ENCODE measurements at regions not wholly inside any gene's neighbourhood (a gene's known extent, or its start where the extent isn't known, plus 50 kb on each side); places are given as distances from the start of the nearest gene placed in this dataset.

- Histone ChIP-seq H3K4me3 (ENCODE audit: low read length) (peak overlapping the region; percentile 65), H3K79me2 (ENCODE audit: control insufficient read depth, low read length) (peaks cover 60% of the 10 kb centered on the region), H3F3A (ENCODE audit: control insufficient read depth, insufficient read depth) (peaks cover 38% of the 10 kb centered on the region), H3K4me2 (ENCODE audit: low read length) (peak overlapping the region; percentile 69), H3K4me1 (ENCODE audit: control insufficient read depth, low read length) (peaks cover 100% of the 10 kb centered on the region), H3K36me3 (ENCODE audit: control insufficient read depth, low read length) (no peaks in the 10 kb centered on the region; the same call in 1 of the 2 replicates), H3K9me2 (replicated peaks; ENCODE audit: control insufficient read depth, low read length) (no peaks in the 10 kb centered on the region), H3K9me3 (ENCODE audit: control insufficient read depth, insufficient read depth, low read length) (no peaks in the 10 kb centered on the region), H3K27me3 (ENCODE audit: control insufficient read depth, low read length) (no peaks in the 10 kb centered on the region), H3K27ac (ENCODE audit: low read depth, low read length) (peak overlapping the region; percentile 92), H4K20me1 (ENCODE audit: control insufficient read depth, insufficient read depth, low read depth, low read length) (no peaks in the 10 kb centered on the region)
- TF ChIP-seq, protein P1, sequence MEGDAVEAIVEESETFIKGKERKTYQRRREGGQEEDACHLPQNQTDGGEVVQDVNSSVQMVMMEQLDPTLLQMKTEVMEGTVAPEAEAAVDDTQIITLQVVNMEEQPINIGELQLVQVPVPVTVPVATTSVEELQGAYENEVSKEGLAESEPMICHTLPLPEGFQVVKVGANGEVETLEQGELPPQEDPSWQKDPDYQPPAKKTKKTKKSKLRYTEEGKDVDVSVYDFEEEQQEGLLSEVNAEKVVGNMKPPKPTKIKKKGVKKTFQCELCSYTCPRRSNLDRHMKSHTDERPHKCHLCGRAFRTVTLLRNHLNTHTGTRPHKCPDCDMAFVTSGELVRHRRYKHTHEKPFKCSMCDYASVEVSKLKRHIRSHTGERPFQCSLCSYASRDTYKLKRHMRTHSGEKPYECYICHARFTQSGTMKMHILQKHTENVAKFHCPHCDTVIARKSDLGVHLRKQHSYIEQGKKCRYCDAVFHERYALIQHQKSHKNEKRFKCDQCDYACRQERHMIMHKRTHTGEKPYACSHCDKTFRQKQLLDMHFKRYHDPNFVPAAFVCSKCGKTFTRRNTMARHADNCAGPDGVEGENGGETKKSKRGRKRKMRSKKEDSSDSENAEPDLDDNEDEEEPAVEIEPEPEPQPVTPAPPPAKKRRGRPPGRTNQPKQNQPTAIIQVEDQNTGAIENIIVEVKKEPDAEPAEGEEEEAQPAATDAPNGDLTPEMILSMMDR (IDR thresholded peaks at IDR 0.05; ENCODE audit: low read depth, low read length, poor library complexity, severe bottlenecking) = no peak
- no peak for TF ChIP-seq EZH2phosphoT487 (IDR thresholded peaks at IDR 0.05; ENCODE audit: borderline replicate concordance, low read length)
Measured at GRCh38 chr14:22476887-22477286, 112.1 kb downstream of the DAD1 start.

- H3K4me1 ChIP-seq (ENCODE audit: control insufficient read depth, low read length) = peaks cover 100% of the 10 kb centered on the region
- H3K4me3 ChIP-seq (ENCODE audit: low read length) = peak overlapping the region; percentile 65
- H3K79me2 ChIP-seq (ENCODE audit: control insufficient read depth, low read length) = peaks cover 60% of the 10 kb centered on the region
Measured at GRCh38 chr14:22476005-22476751, 112.8 kb downstream of the DAD1 start.

GRCh38 chr14:22475381-22475780, 113.6 kb downstream of the DAD1 start:
- peaks cover 52% of the 10 kb centered on the region for H3K79me2 ChIP-seq (ENCODE audit: control insufficient read depth, low read length)
- no peaks in the 10 kb centered on the region for H3K9me2 ChIP-seq (replicated peaks; ENCODE audit: control insufficient read depth, low read length)
- H3K36me3 ChIP-seq (ENCODE audit: control insufficient read depth, low read length) = no peaks in the 10 kb centered on the region; the same call in 1 of the 2 replicates
- peaks cover 25% of the 10 kb centered on the region for H3F3A ChIP-seq (ENCODE audit: control insufficient read depth, insufficient read depth)
- TF ChIP-seq, protein P1 (IDR thresholded peaks at IDR 0.05; ENCODE audit: low read depth, low read length, poor library complexity, severe bottlenecking) = no peak
- TF ChIP-seq EZH2phosphoT487 (IDR thresholded peaks at IDR 0.05; ENCODE audit: borderline replicate concordance, low read length) = no peak
- no peaks in the 10 kb centered on the region for H3K9me3 ChIP-seq (ENCODE audit: control insufficient read depth, insufficient read depth, low read length)
- peak overlapping the region; percentile 69 for H3K4me2 ChIP-seq (ENCODE audit: low read length)
- H3K27me3 ChIP-seq (ENCODE audit: control insufficient read depth, low read length) = no peaks in the 10 kb centered on the region
- no peaks in the 10 kb centered on the region for H4K20me1 ChIP-seq (ENCODE audit: control insufficient read depth, insufficient read depth, low read depth, low read length)
- H3K4me3 ChIP-seq (ENCODE audit: low read length) = peak overlapping the region; percentile 65
- H3K27ac ChIP-seq (ENCODE audit: low read depth, low read length) = peak overlapping the region; percentile 92
- peaks cover 100% of the 10 kb centered on the region for H3K4me1 ChIP-seq (ENCODE audit: control insufficient read depth, low read length)

More at GRCh38 chr14:22476005-22476751, 112.8 kb downstream of the DAD1 start:
- Histone ChIP-seq H3F3A (ENCODE audit: control insufficient read depth, insufficient read depth) (peaks cover 33% of the 10 kb centered on the region), H3K4me2 (ENCODE audit: low read length) (peak overlapping the region; percentile 69), H3K27ac (ENCODE audit: low read depth, low read length) (peak overlapping the region; percentile 92), H3K9me3 (ENCODE audit: control insufficient read depth, insufficient read depth, low read length) (no peaks in the 10 kb centered on the region), H3K9me2 (replicated peaks; ENCODE audit: control insufficient read depth, low read length) (no peaks in the 10 kb centered on the region), H3K36me3 (ENCODE audit: control insufficient read depth, low read length) (no peaks in the 10 kb centered on the region; the same call in 1 of the 2 replicates), H4K20me1 (ENCODE audit: control insufficient read depth, insufficient read depth, low read depth, low read length) (no peaks in the 10 kb centered on the region), H3K27me3 (ENCODE audit: control insufficient read depth, low read length) (no peaks in the 10 kb centered on the region)
- TF ChIP-seq, protein P1 (IDR thresholded peaks at IDR 0.05; ENCODE audit: low read depth, low read length, poor library complexity, severe bottlenecking) = no peak
- TF ChIP-seq EZH2phosphoT487 (IDR thresholded peaks at IDR 0.05; ENCODE audit: borderline replicate concordance, low read length) = no peak

All from DOHH2 (cell line).